IMR-90 (cell line): ENCODE measurements at regions not wholly inside any gene's neighbourhood (a gene's known extent, or its start where the extent isn't known, plus 50 kb on each side); places are given as distances from the start of the nearest gene placed in this dataset.
"Not testable (repeated sequence)": the region's sequence is repeated elsewhere in the genome, so short reads cannot be mapped to it uniquely, and the experiment has no call there.

ENCODE experiments used
- ATAC-seq: fragments of 200-7000 bp; cut with Tn5 transposase; 2 replicates; pipeline ENCODE4 v1.9.1; 2020; ENCODE audit warnings: low read depth, mild to moderate bottlenecking, moderate library complexity
- BruUV-seq: library from RNA; stranded (reverse); fragments of 400-500 nt; replicated peaks from 2 replicates; lab custom pipeline; 2021; lab: Mats Ljungman, UMichigan
- CTCF ChIA-PET: fragments of 300-600 bp; formaldehyde crosslinking; extraction: SDS; loops from one replicate; lab custom pipeline; 2021; ENCODE audit warnings: antibody characterized with exemption; lab: Yijun Ruan, JAX
- POLR2A ChIA-PET: fragments of 300-600 bp; sonication (Branson Sonifier 250); formaldehyde crosslinking; loops from one replicate; lab custom pipeline; 2022; ENCODE audit warnings: antibody characterized with exemption; ENCODE audit not compliant: unreplicated experiment; lab: Charles Lee
- DNase-seq: peaks from one replicate; pipeline ENCODE4 v3.0.0; 2013
- H2AFZ ChIP-seq: replicated peaks from 2 replicates; pipeline ENCODE3; 2013; ENCODE audit warnings: low read length, mild to moderate bottlenecking; ENCODE audit not compliant: poor library complexity
- H2AK5ac ChIP-seq: 2 replicates; pipeline ENCODE4 v1.6.1; 2013; ENCODE audit warnings: low read depth, low read length, inconsistent platforms
- H2AK9ac ChIP-seq: replicated peaks from 2 replicates; pipeline ENCODE3; 2013; ENCODE audit warnings: mild to moderate bottlenecking, low read depth, low read length, moderate library complexity; ENCODE audit not compliant: poor library complexity
- H2BK120ac ChIP-seq: 2 replicates; pipeline ENCODE4 v1.6.1; 2013; ENCODE audit warnings: low read depth, low read length, inconsistent platforms
- H2BK15ac ChIP-seq: 3 replicates; pipeline ENCODE4 v1.6.1; 2013; ENCODE audit warnings: low read depth, low read length, inconsistent platforms
- H2BK20ac ChIP-seq: 2 replicates; pipeline ENCODE4 v1.6.1; 2013; ENCODE audit warnings: low read depth, mild to moderate bottlenecking, inconsistent platforms, low read length, moderate library complexity
- H2BK5ac ChIP-seq: 2 replicates; pipeline ENCODE4 v1.6.1; 2013; ENCODE audit warnings: mild to moderate bottlenecking, low read depth, low read length, inconsistent platforms; ENCODE audit not compliant: poor library complexity, severe bottlenecking
- H3K14ac ChIP-seq: replicated peaks from 2 replicates; pipeline ENCODE4 v1.6.1; 2013; ENCODE audit warnings: low read depth, low read length, inconsistent platforms
- H3K18ac ChIP-seq: 2 replicates; pipeline ENCODE4 v1.6.1; 2013; ENCODE audit warnings: low read depth, low read length, control low read depth
- H3K23ac ChIP-seq: 2 replicates; pipeline ENCODE4 v1.6.1; 2013; ENCODE audit warnings: low read depth, low read length, inconsistent platforms
- H3K27ac ChIP-seq: 2 replicates; pipeline ENCODE4 v1.5.1; 2013; ENCODE audit warnings: mild to moderate bottlenecking, control low read depth, low read length; ENCODE audit not compliant: insufficient read depth
- H3K27me3 ChIP-seq: 2 replicates; pipeline ENCODE4 v1.6.1; 2013; ENCODE audit warnings: low read length; ENCODE audit not compliant: control insufficient read depth, insufficient read depth
- H3K36me3 ChIP-seq: 2 replicates; pipeline ENCODE4 v1.6.1; 2013; ENCODE audit warnings: low read length, mixed read lengths; ENCODE audit not compliant: control insufficient read depth, insufficient read depth
- H3K4ac ChIP-seq: 2 replicates; pipeline ENCODE4 v1.6.1; 2013; ENCODE audit warnings: low read depth, low read length, inconsistent platforms
- H3K4me1 ChIP-seq: 2 replicates; pipeline ENCODE4 v1.6.1; 2013; ENCODE audit warnings: low read length, mixed read lengths; ENCODE audit not compliant: control insufficient read depth, insufficient read depth
- H3K4me2 ChIP-seq: 2 replicates; pipeline ENCODE4 v1.6.1; 2013; ENCODE audit warnings: low read depth, mild to moderate bottlenecking, control low read depth, low read length, moderate library complexity
- H3K4me3 ChIP-seq: 2 replicates; pipeline ENCODE4 v1.5.1; 2013; ENCODE audit warnings: low read depth, mild to moderate bottlenecking, control low read depth, low read length, moderate library complexity; ENCODE audit not compliant: insufficient read depth
- H3K56ac ChIP-seq: 2 replicates; pipeline ENCODE4 v1.6.1; 2013; ENCODE audit warnings: low read length, inconsistent platforms; ENCODE audit not compliant: insufficient read depth; ENCODE audit errors: extremely low read depth
- H3K79me1 ChIP-seq, 2 experiments: 2 replicates each; pipeline ENCODE4 v1.6.1; 2013; ENCODE audit warnings: low read length in 2 of 2, inconsistent platforms in 1 of 2, low read depth in 1 of 2
- H3K9ac ChIP-seq: 2 replicates; pipeline ENCODE4 v1.6.1; 2013; ENCODE audit warnings: low read depth, low read length, control low read depth
- H3K9me1 ChIP-seq: 2 replicates; pipeline ENCODE4 v1.6.1; 2013; ENCODE audit warnings: low read length, inconsistent platforms; ENCODE audit not compliant: insufficient read depth
- H3K9me3 ChIP-seq: 2 replicates; pipeline ENCODE4 v1.6.1; 2013; ENCODE audit warnings: low read length; ENCODE audit not compliant: control insufficient read depth, insufficient read depth
- H4K20me1 ChIP-seq: 2 replicates; pipeline ENCODE4 v1.6.1; 2013; ENCODE audit warnings: low read length, inconsistent platforms; ENCODE audit not compliant: insufficient read depth
- H4K5ac ChIP-seq: 2 replicates; pipeline ENCODE4 v1.6.1; 2013; ENCODE audit warnings: mild to moderate bottlenecking, low read depth, low read length, control low read depth
- H4K8ac ChIP-seq, 2 experiments: 2 replicates each; pipeline ENCODE4 v1.6.1; 2013; ENCODE audit warnings: low read depth in 2 of 2, low read length in 2 of 2, control low read depth in 1 of 2, inconsistent platforms in 1 of 2
- H4K91ac ChIP-seq: 2 replicates; pipeline ENCODE4 v1.6.1; 2013; ENCODE audit warnings: low read depth, low read length, inconsistent platforms; ENCODE audit not compliant: insufficient read depth
- WGBS, 2 experiments: methylation state at CpG; one replicate each; pipeline versions ENCODE4 v1.1.5 to v1.1.7; 2013; ENCODE audit warnings: missing lambda C conversion rate in 2 of 2; ENCODE audit not compliant: insufficient read length in 1 of 2; ENCODE audit errors: extremely low coverage in 2 of 2; 5-methylcytosine and 5-hydroxymethylcytosine counted together
- dilution Hi-C: fragments of 300-500 bp; cut with HindIII; formaldehyde crosslinking; loops from one replicate; pipeline ENCODE4 v1.14.3; 2018; ENCODE audit warnings: low sequenced_read_pairs; ENCODE audit not compliant: unreplicated experiment
- in situ Hi-C: fragments of 300-500 bp; cut with MboI; formaldehyde crosslinking; loops from 3 replicates; pipeline ENCODE4 v1.14.3; 2019; ENCODE audit warnings: low sequenced_read_pairs, inconsistent platforms, mixed read lengths
- intact Hi-C: fragments of 100-400 bp; cut with micrococcal nuclease; formaldehyde crosslinking; loops from 2 replicates; pipeline ENCODE4 v1.10.0; 2022

- H2AK9ac ChIP-seq, H3K23ac ChIP-seq, H3K27ac ChIP-seq, ATAC-seq, intact Hi-C loops, in situ Hi-C loops, H2BK120ac ChIP-seq, H3K27me3 ChIP-seq, H2BK5ac ChIP-seq, CTCF ChIA-PET, dilution Hi-C loops, H3K9me3 ChIP-seq, H3K4me1 ChIP-seq, H3K79me1 ChIP-seq, H3K36me3 ChIP-seq, H2AFZ ChIP-seq, H4K20me1 ChIP-seq, H2BK15ac ChIP-seq, H3K4me3 ChIP-seq, H3K9me1 ChIP-seq, H3K9ac ChIP-seq, H4K8ac ChIP-seq, H3K4ac ChIP-seq, H3K14ac ChIP-seq, BruUV-seq, H2AK5ac ChIP-seq, POLR2A ChIA-PET, H3K18ac ChIP-seq, H3K4me2 ChIP-seq, H4K5ac ChIP-seq, DNase-seq, H4K91ac ChIP-seq, H3K56ac ChIP-seq, H2BK20ac ChIP-seq: not testable (repeated sequence)
- no CpG with 5 or more reads among the region's 50 CpGs for WGBS, 2 experiments
These were observed 78.2 kb downstream of the MAT2B start for GRCh38 chr5:163583491-163584153.
